ENCODE measurements at regions not wholly inside any gene's neighbourhood (a gene's known extent, or its start where the extent isn't known, plus 50 kb on each side); places are given as distances from the start of the nearest gene placed in this dataset.

- Histone ChIP-seq H3K27me3 (ENCODE audit: control insufficient read depth in 2 of 2, insufficient read depth in 2 of 2, low read length in 2 of 2) (no peaks in the 10 kb centered on the region), H4K20me1 (replicated peaks; ENCODE audit: control insufficient read depth, insufficient read depth, low read length) (no peaks in the 10 kb centered on the region), H3K9me3 (replicated peaks; ENCODE audit: control insufficient read depth, insufficient read depth, low read depth, low read length) (no peaks in the 10 kb centered on the region), H3K79me2 (ENCODE audit: control insufficient read depth, insufficient read depth, low read length) (no peaks in the 10 kb centered on the region), H3K9ac (ENCODE audit: insufficient read depth in 1 of 2, low read depth in 2 of 2, low read length in 2 of 2) (no peak overlapping the region), H2AFZ (ENCODE audit: low read depth, low read length) (no peak overlapping the region), H3K9me1 (ENCODE audit: control insufficient read depth, insufficient read depth, low read length) (no peaks in the 10 kb centered on the region), H3K4me1 (replicated peaks in 1 of 2; ENCODE audit: control insufficient read depth in 2 of 2, insufficient read depth in 2 of 2, low read length in 2 of 2) (no peaks in the 10 kb centered on the region), H3K27ac (ENCODE audit: extremely low read depth, low read depth, low read length) (no peak overlapping the region), H3K4me3 (no peak overlapping the region), H3K4me2 (ENCODE audit: insufficient read depth, low read length) (no peak overlapping the region), H3K36me3 (ENCODE audit: control insufficient read depth, insufficient read depth, low read length) (no peaks in the 10 kb centered on the region)
- ChIA-PET CTCF (ENCODE audit: low intra/inter-chr PET ratio) (no interaction called here), POLR2A (no interaction called here)
- FAIRE-seq (no peak), ATAC-seq (no peak), DNase-seq (ENCODE audit: extremely low read depth in 1 of 4, low spot score in 3 of 4) (no peak)
- WGBS (ENCODE audit: insufficient coverage, low coverage, missing lambda C conversion rate): 0% methylated on average over 1 of the region's 1 CpG
- TF ChIP-seq MAFK (IDR thresholded peaks at IDR 0.05; ENCODE audit: low read length): peak; percentile 62; the same call in 1 of the 2 replicates
- TF ChIP-seq MAFF (IDR thresholded peaks at IDR 0.05; ENCODE audit: low read length): peak; percentile 57
- TF ChIP-seq MAFG (tag; conservative IDR thresholded peaks at IDR 0.05): peak; percentile 35; the same call in 1 of the 2 replicates
- peak; percentile 27; the same call in 1 of the 2 replicates for TF ChIP-seq C11orf30 (IDR thresholded peaks at IDR 0.05; ENCODE audit: low read depth)
- no peak for TF ChIP-seq TRIM25 (IDR thresholded peaks at IDR 0.05; ENCODE audit: borderline replicate concordance)
- TF ChIP-seq ZNF316 (IDR thresholded peaks at IDR 0.05): peak; percentile 61; the same call in 1 of the 2 replicates
- no TSS peak for BruUV-seq (replicated peaks)
- intact Hi-C loops (cut with micrococcal nuclease) (no loop called here), in situ Hi-C loops (cut with MboI) (no loop called here)
These were observed 891.5 kb downstream of the SLC16A7 start for GRCh38 chr12:60487284-60487683.

- Histone ChIP-seq H3K27me3 (ENCODE audit: control insufficient read depth in 2 of 2, insufficient read depth in 2 of 2, low read length in 2 of 2) (no peaks in the 10 kb centered on the region), H3K4me2 (ENCODE audit: insufficient read depth, low read length) (no peak overlapping the region), H4K20me1 (replicated peaks; ENCODE audit: control insufficient read depth, insufficient read depth, low read length) (no peaks in the 10 kb centered on the region), H3K9me1 (ENCODE audit: control insufficient read depth, insufficient read depth, low read length) (no peaks in the 10 kb centered on the region), H3K4me1 (replicated peaks in 1 of 2; ENCODE audit: control insufficient read depth in 2 of 2, insufficient read depth in 2 of 2, low read length in 2 of 2) (no peaks in the 10 kb centered on the region), H3K36me3 (ENCODE audit: control insufficient read depth, insufficient read depth, low read length) (no peaks in the 10 kb centered on the region), H3K9ac (ENCODE audit: insufficient read depth in 1 of 2, low read depth in 2 of 2, low read length in 2 of 2) (no peak overlapping the region), H3K4me3 (no peak overlapping the region), H3K9me3 (replicated peaks; ENCODE audit: control insufficient read depth, insufficient read depth, low read depth, low read length) (no peaks in the 10 kb centered on the region), H2AFZ (ENCODE audit: low read depth, low read length) (no peak overlapping the region), H3K27ac (ENCODE audit: extremely low read depth, low read depth, low read length) (no peak overlapping the region), H3K79me2 (ENCODE audit: control insufficient read depth, insufficient read depth, low read length) (no peaks in the 10 kb centered on the region)
- intact Hi-C loops (cut with micrococcal nuclease): no loop called here
- FAIRE-seq (no peak), DNase-seq (ENCODE audit: extremely low read depth in 1 of 4, low spot score in 3 of 4) (no peak), ATAC-seq (no peak)
- ChIA-PET CTCF (ENCODE audit: low intra/inter-chr PET ratio) (no interaction called here), POLR2A (no interaction called here)
- in situ Hi-C loops (cut with MboI): no loop called here
- TF ChIP-seq ELF4 (CRISPR knock-in tag; IDR thresholded peaks at IDR 0.05) (no peak), SRSF7 (optimal IDR thresholded peaks at IDR 0.05; ENCODE audit: low read depth, low read length) (no peak), KLF16 (IDR thresholded peaks at IDR 0.05) (no peak), ATF7 (IDR thresholded peaks at IDR 0.05) (no peak), ZNF133 (CRISPR knock-in tag; IDR thresholded peaks at IDR 0.05) (no peak), TRIM25 (IDR thresholded peaks at IDR 0.05; ENCODE audit: borderline replicate concordance) (no peak), NFE2L1 (tag; IDR thresholded peaks at IDR 0.05; ENCODE audit: borderline replicate concordance, low read depth) (no peak)
- no TSS peak for BruUV-seq (replicated peaks)
These were observed 893.2 kb downstream of the SLC16A7 start for GRCh38 chr12:60489071-60489470.

Measured in K562 (cell line).